ENCODE measurements at regions not wholly inside any gene's neighbourhood (a gene's known extent, or its start where the extent isn't known, plus 50 kb on each side); places are given as distances from the start of the nearest gene placed in this dataset.
"Not testable (repeated sequence)": the region's sequence is repeated elsewhere in the genome, so short reads cannot be mapped to it uniquely, and the experiment has no call there.

DNA sequence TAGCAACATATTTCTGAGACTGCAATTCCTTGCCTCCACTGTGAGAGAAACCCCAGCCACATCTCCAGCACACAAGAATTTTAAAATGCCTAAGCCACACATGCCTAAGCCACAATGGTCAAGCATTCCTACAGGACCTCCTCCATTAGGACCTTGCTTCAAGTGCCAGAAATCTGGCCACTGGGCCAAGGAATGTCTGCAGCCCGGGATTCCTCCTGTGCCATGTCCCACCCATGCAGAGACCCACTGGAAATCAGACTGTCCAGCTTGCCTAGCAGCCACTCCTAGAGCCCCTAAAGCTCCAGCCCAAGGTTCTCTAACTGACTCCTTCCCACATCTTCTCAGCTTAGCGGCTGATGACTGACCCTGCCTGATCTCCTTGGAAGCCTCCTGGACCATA, 117.5 kb downstream of the AHR start:
- no peak overlapping the region for H3K27ac ChIP-seq (ENCODE audit: low read depth, low read length)
- H3K27me3 ChIP-seq (ENCODE audit: control insufficient read depth, insufficient read depth, low read length): no peaks in the 10 kb centered on the region
- no peak overlapping the region for H3K9ac ChIP-seq (ENCODE audit: low read length)
- no peak overlapping the region for H3K4me3 ChIP-seq (ENCODE audit: low read depth, low read length)
- H3K4me1 ChIP-seq (ENCODE audit: control insufficient read depth, insufficient read depth, low read length): peaks cover 8% of the 10 kb centered on the region; the same call in 1 of the 2 replicates
- no peaks in the 10 kb centered on the region for H3K36me3 ChIP-seq (ENCODE audit: control insufficient read depth, insufficient read depth, low read length)
- no peaks in the 10 kb centered on the region for H3K9me3 ChIP-seq (ENCODE audit: control insufficient read depth, insufficient read depth, low read depth, low read length)

- not testable (repeated sequence) for H3K4me1 ChIP-seq (ENCODE audit: control insufficient read depth, insufficient read depth, low read length); H3K4me3 ChIP-seq (ENCODE audit: low read depth, low read length); H3K9me3 ChIP-seq (ENCODE audit: control insufficient read depth, insufficient read depth, low read depth, low read length); H3K36me3 ChIP-seq (ENCODE audit: control insufficient read depth, insufficient read depth, low read length); H3K9ac ChIP-seq (ENCODE audit: low read length); H3K27ac ChIP-seq (ENCODE audit: low read depth, low read length); H3K27me3 ChIP-seq (ENCODE audit: control insufficient read depth, insufficient read depth, low read length)
Measured at GRCh38 chr7:17420308-17421015, 122.0 kb downstream of the AHR start.

- no peaks in the 10 kb centered on the region for H3K27me3 ChIP-seq (ENCODE audit: control insufficient read depth, insufficient read depth, low read length)
- H3K27ac ChIP-seq (ENCODE audit: low read depth, low read length): no peak overlapping the region
- peaks cover 8% of the 10 kb centered on the region; the same call in 1 of the 2 replicates for H3K4me1 ChIP-seq (ENCODE audit: control insufficient read depth, insufficient read depth, low read length)
- H3K9me3 ChIP-seq (ENCODE audit: control insufficient read depth, insufficient read depth, low read depth, low read length): 0 out of 2 replicates have a peak, but pooled peaks cover 3% of the 10 kb centered on the region
- no peak overlapping the region for H3K4me3 ChIP-seq (ENCODE audit: low read depth, low read length)
- no peak overlapping the region for H3K9ac ChIP-seq (ENCODE audit: low read length)
- no peaks in the 10 kb centered on the region for H3K36me3 ChIP-seq (ENCODE audit: control insufficient read depth, insufficient read depth, low read length)
Measured at GRCh38 chr7:17421941-17422340, 123.5 kb downstream of the AHR start.

- Histone ChIP-seq H3K4me3 (ENCODE audit: low read depth, low read length) (no peak overlapping the region), H3K4me1 (ENCODE audit: control insufficient read depth, insufficient read depth, low read length) (peaks cover 8% of the 10 kb centered on the region; the same call in 1 of the 2 replicates), H3K27ac (ENCODE audit: low read depth, low read length) (no peak overlapping the region), H3K9ac (ENCODE audit: low read length) (no peak overlapping the region), H3K9me3 (ENCODE audit: control insufficient read depth, insufficient read depth, low read depth, low read length) (peaks cover 6% of the 10 kb centered on the region; the same call in 1 of the 2 replicates), H3K27me3 (ENCODE audit: control insufficient read depth, insufficient read depth, low read length) (no peaks in the 10 kb centered on the region), H3K36me3 (ENCODE audit: control insufficient read depth, insufficient read depth, low read length) (no peaks in the 10 kb centered on the region)
Measured at GRCh38 chr7:17422966-17423365, 124.5 kb downstream of the AHR start.

- H3K36me3 ChIP-seq (ENCODE audit: control insufficient read depth, insufficient read depth, low read length): no peaks in the 10 kb centered on the region
- no peak overlapping the region for H3K4me3 ChIP-seq (ENCODE audit: low read depth, low read length)
Measured at GRCh38 chr7:17427924-17428323, 129.5 kb downstream of the AHR start.

GRCh38 chr7:17429579-17429978, 131.1 kb downstream of the AHR start:
- Histone ChIP-seq H3K4me1 (ENCODE audit: control insufficient read depth, insufficient read depth, low read length) (no peaks in the 10 kb centered on the region), H3K27ac (ENCODE audit: low read depth, low read length) (no peak overlapping the region), H3K4me3 (ENCODE audit: low read depth, low read length) (no peak overlapping the region), H3K36me3 (ENCODE audit: control insufficient read depth, insufficient read depth, low read length) (no peaks in the 10 kb centered on the region), H3K9ac (ENCODE audit: low read length) (no peak overlapping the region), H3K27me3 (ENCODE audit: control insufficient read depth, insufficient read depth, low read length) (no peaks in the 10 kb centered on the region), H3K9me3 (ENCODE audit: control insufficient read depth, insufficient read depth, low read depth, low read length) (peaks cover 18% of the 10 kb centered on the region)

More at GRCh38 chr7:17427924-17428323, 129.5 kb downstream of the AHR start:
- Histone ChIP-seq H3K9ac (ENCODE audit: low read length) (no peak overlapping the region), H3K27ac (ENCODE audit: low read depth, low read length) (no peak overlapping the region), H3K27me3 (ENCODE audit: control insufficient read depth, insufficient read depth, low read length) (no peaks in the 10 kb centered on the region), H3K9me3 (ENCODE audit: control insufficient read depth, insufficient read depth, low read depth, low read length) (peaks cover 18% of the 10 kb centered on the region), H3K4me1 (ENCODE audit: control insufficient read depth, insufficient read depth, low read length) (no peaks in the 10 kb centered on the region)

DNA sequence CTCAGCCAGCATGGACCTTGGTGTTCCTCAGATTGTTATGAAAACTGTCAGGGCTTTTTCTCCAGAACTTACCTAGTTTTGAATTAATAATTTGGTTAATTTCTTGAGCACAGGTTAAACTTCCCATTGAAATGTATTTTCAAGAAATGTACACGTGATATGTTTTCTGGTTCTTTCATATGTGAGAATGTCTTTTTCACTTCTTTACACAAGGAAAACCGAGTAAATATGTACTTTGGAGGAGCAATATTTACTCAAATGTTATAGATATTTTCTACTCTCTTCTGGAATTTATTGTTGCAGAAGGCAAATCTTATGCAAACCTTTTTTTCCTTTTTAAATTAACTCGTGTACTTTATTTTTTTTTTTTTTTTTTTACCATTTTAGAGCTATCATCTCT, 134.3 kb downstream of the AHR start:
- Histone ChIP-seq H3K27ac (ENCODE audit: low read depth, low read length) (no peak overlapping the region), H3K27me3 (ENCODE audit: control insufficient read depth, insufficient read depth, low read length) (no peaks in the 10 kb centered on the region), H3K9ac (ENCODE audit: low read length) (no peak overlapping the region), H3K4me3 (ENCODE audit: low read depth, low read length) (no peak overlapping the region), H3K4me1 (ENCODE audit: control insufficient read depth, insufficient read depth, low read length) (no peaks in the 10 kb centered on the region), H3K9me3 (ENCODE audit: control insufficient read depth, insufficient read depth, low read depth, low read length) (peaks cover 13% of the 10 kb centered on the region), H3K36me3 (ENCODE audit: control insufficient read depth, insufficient read depth, low read length) (no peaks in the 10 kb centered on the region)

- Histone ChIP-seq H3K4me3 (ENCODE audit: low read depth, low read length) (no peak overlapping the region), H3K36me3 (ENCODE audit: control insufficient read depth, insufficient read depth, low read length) (no peaks in the 10 kb centered on the region), H3K27ac (ENCODE audit: low read depth, low read length) (no peak overlapping the region), H3K4me1 (ENCODE audit: control insufficient read depth, insufficient read depth, low read length) (no peaks in the 10 kb centered on the region), H3K27me3 (ENCODE audit: control insufficient read depth, insufficient read depth, low read length) (no peaks in the 10 kb centered on the region), H3K9ac (ENCODE audit: low read length) (no peak overlapping the region), H3K9me3 (ENCODE audit: control insufficient read depth, insufficient read depth, low read depth, low read length) (0 out of 2 replicates have a peak, but pooled peaks cover 8% of the 10 kb centered on the region)
Measured at GRCh38 chr7:17434191-17434590, 135.7 kb downstream of the AHR start.

DNA sequence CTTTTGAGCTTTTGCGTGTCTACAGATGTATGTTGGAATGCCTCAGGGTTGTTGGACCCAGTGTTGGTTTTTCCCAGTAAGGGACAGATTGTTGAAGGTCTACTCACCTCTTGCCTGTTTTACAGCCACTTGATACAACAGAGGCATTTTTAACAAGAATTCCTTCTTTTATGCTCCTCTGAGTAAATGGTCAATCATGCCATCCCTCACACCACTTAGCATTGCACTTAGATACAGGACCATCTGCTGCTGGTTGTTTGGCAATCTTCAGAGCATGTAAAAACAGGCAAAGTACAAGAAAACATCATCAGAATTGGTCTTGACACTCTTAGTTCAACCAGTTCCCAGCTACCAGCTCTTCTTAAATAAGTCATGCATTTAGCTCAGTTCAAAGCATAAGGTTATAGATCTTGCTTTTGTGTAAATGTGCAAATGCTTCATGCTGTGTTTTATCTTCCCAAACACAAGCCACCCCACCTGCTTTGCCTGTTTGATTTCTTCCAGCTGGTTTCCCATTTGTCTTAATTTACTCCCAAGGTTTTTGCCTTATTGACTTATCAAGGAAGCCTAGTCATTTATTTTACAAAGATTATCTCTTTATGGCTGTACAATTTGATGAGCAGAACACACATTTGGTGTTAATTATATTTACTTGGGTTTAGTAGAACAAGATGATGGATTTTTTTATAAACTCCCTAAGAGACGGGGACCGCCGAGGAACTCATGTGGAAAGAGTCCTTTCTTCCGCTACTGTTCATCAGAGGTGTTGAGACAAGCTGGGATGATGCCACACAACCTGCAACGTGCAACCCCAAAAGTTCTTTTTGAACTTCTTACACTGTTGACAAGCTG, 136.6 kb downstream of the AHR start:
- Histone ChIP-seq H3K4me1 (ENCODE audit: control insufficient read depth, insufficient read depth, low read length) (no peaks in the 10 kb centered on the region), H3K27me3 (ENCODE audit: control insufficient read depth, insufficient read depth, low read length) (no peaks in the 10 kb centered on the region), H3K4me3 (ENCODE audit: low read depth, low read length) (no peak overlapping the region), H3K9me3 (ENCODE audit: control insufficient read depth, insufficient read depth, low read depth, low read length) (peaks cover 10% of the 10 kb centered on the region), H3K27ac (ENCODE audit: low read depth, low read length) (no peak overlapping the region), H3K36me3 (ENCODE audit: control insufficient read depth, insufficient read depth, low read length) (no peaks in the 10 kb centered on the region), H3K9ac (ENCODE audit: low read length) (no peak overlapping the region)

- no peak overlapping the region for H3K9ac ChIP-seq (ENCODE audit: low read length)
- peaks cover 14% of the 10 kb centered on the region for H3K9me3 ChIP-seq (ENCODE audit: control insufficient read depth, insufficient read depth, low read depth, low read length)
- H3K4me3 ChIP-seq (ENCODE audit: low read depth, low read length): no peak overlapping the region
- no peak overlapping the region for H3K27ac ChIP-seq (ENCODE audit: low read depth, low read length)
- no peaks in the 10 kb centered on the region for H3K4me1 ChIP-seq (ENCODE audit: control insufficient read depth, insufficient read depth, low read length)
- no peaks in the 10 kb centered on the region for H3K36me3 ChIP-seq (ENCODE audit: control insufficient read depth, insufficient read depth, low read length)
- no peaks in the 10 kb centered on the region for H3K27me3 ChIP-seq (ENCODE audit: control insufficient read depth, insufficient read depth, low read length)
Measured at GRCh38 chr7:17436126-17436525, 137.7 kb downstream of the AHR start.

DNA sequence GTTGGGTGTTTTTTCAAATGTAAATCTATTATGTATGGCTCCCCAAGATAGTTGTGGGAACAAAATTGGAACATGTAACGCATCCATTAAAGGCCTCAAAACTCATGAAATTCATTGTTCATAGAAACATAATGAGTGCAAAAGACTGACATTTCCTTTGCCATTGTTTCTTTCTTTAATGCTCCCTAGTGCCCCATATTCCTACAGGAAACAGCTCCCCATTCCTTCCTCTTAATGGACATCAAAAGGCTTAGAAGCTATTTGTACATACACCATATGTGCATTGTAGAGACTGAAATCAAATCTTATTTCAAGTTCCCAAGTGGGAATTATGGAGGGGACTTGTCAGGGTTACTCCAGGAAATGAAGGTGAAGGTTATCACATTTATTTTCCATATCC, 139.1 kb downstream of the AHR start:
- no peak overlapping the region for H3K27ac ChIP-seq (ENCODE audit: low read depth, low read length)
- H3K4me1 ChIP-seq (ENCODE audit: control insufficient read depth, insufficient read depth, low read length): no peaks in the 10 kb centered on the region
- H3K9ac ChIP-seq (ENCODE audit: low read length): no peak overlapping the region

More for the DNA sequence above, 139.1 kb downstream of the AHR start:
- Histone ChIP-seq H3K4me3 (ENCODE audit: low read depth, low read length) (no peak overlapping the region), H3K36me3 (ENCODE audit: control insufficient read depth, insufficient read depth, low read length) (no peaks in the 10 kb centered on the region), H3K27me3 (ENCODE audit: control insufficient read depth, insufficient read depth, low read length) (no peaks in the 10 kb centered on the region), H3K9me3 (ENCODE audit: control insufficient read depth, insufficient read depth, low read depth, low read length) (peaks cover 18% of the 10 kb centered on the region)

All from HUES6 (cell line).